Breast epithelium (tissue), 3 donors: ENCODE measurements at regions not wholly inside any gene's neighbourhood (a gene's known extent, or its start where the extent isn't known, plus 50 kb on each side); places are given as distances from the start of the nearest gene placed in this dataset.

Experiments used
- CTCF ChIP-seq, 3 donors: fragments of 450-650 bp; IDR thresholded peaks; one replicate each; pipeline ENCODE4 v1.5.1; 2016 to 2017; ENCODE audit warnings: antibody characterized with exemption in 3 of 3, mild to moderate bottlenecking in 3 of 3, moderate library complexity in 3 of 3
- POLR2A ChIP-seq: fragments of 450-650 bp; IDR thresholded peaks from one replicate; pipeline ENCODE4 v1.6.1; 2016; ENCODE audit warnings: antibody characterized with exemption, mild to moderate bottlenecking, moderate library complexity
- POLR2AphosphoS5 ChIP-seq, 3 donors: sonication (generic); formaldehyde crosslinking; IDR thresholded peaks; one replicate each; pipeline ENCODE4 v1.6.1; 2017; ENCODE audit warnings: antibody characterized with exemption in 3 of 3

- TF ChIP-seq POLR2AphosphoS5 (IDR thresholded peaks at IDR 0.05) (no peak), CTCF (IDR thresholded peaks at IDR 0.05) (no peak), POLR2A (no peak)
These were observed 405.0 kb downstream of the UTRN start for GRCh38 chr6:144690133-144690532.
